VCaP (cell line): ENCODE measurements at regions not wholly inside any gene's neighbourhood (a gene's known extent, or its start where the extent isn't known, plus 50 kb on each side); places are given as distances from the start of the nearest gene placed in this dataset.

ENCODE experiments used
- H3K27ac ChIP-seq: fragments of 450-650 bp; 2 replicates; pipeline ENCODE4 v1.5.1; 2017
- TF ChIP-seq, protein P1 (sequence below): fragments of 450-650 bp; conservative IDR thresholded peaks from 2 replicates; pipeline ENCODE4 v1.5.1; 2017; ENCODE audit warnings: mild to moderate bottlenecking, moderate library complexity

GRCh38 chr10:90614631-90615030, 243.2 kb downstream of the HTR7 start:
- TF ChIP-seq, protein P1, sequence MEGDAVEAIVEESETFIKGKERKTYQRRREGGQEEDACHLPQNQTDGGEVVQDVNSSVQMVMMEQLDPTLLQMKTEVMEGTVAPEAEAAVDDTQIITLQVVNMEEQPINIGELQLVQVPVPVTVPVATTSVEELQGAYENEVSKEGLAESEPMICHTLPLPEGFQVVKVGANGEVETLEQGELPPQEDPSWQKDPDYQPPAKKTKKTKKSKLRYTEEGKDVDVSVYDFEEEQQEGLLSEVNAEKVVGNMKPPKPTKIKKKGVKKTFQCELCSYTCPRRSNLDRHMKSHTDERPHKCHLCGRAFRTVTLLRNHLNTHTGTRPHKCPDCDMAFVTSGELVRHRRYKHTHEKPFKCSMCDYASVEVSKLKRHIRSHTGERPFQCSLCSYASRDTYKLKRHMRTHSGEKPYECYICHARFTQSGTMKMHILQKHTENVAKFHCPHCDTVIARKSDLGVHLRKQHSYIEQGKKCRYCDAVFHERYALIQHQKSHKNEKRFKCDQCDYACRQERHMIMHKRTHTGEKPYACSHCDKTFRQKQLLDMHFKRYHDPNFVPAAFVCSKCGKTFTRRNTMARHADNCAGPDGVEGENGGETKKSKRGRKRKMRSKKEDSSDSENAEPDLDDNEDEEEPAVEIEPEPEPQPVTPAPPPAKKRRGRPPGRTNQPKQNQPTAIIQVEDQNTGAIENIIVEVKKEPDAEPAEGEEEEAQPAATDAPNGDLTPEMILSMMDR, result no peak
- no peak overlapping the region for H3K27ac ChIP-seq

GRCh38 chr10:90621577-90621976, 236.3 kb downstream of the HTR7 start:
- TF ChIP-seq, protein P1, result no peak
- no peak overlapping the region for H3K27ac ChIP-seq

GRCh38 chr10:90635111-90635765, 222.6 kb downstream of the HTR7 start:
- TF ChIP-seq, protein P1, result no peak
- no peak overlapping the region for H3K27ac ChIP-seq

GRCh38 chr10:90640756-90641155, 217.1 kb downstream of the HTR7 start:
- TF ChIP-seq, protein P1, result no peak
- H3K27ac ChIP-seq, result no peak overlapping the region

DNA sequence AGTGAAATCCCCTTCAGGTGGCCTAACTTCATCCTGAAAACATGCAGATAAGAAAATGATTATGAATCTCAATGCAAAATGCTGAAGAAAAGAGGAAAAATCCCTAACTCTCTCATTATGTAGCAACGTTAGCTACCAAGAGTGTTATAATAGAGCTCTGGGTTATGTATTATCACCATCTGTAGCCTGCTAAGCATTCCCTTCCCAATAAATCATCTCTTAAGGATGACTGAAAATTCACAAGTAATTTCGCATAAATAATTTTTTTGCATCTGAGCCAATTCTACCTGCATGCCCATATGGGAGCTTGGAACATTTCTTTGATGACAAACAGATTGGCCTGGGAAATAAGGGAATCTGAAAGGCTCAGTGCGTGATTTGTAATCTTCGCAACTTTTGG, 216.1 kb downstream of the HTR7 start:
- TF ChIP-seq, protein P1, result no peak

GRCh38 chr10:90642136-90642535, 215.7 kb downstream of the HTR7 start:
- H3K27ac ChIP-seq, result peak overlapping the region; percentile 8; the same call in 1 of the 2 replicates
- TF ChIP-seq, protein P1, result no peak

More for the DNA sequence above, 216.1 kb downstream of the HTR7 start:
- H3K27ac ChIP-seq, result no peak overlapping the region

GRCh38 chr10:90642650-90643049, 215.2 kb downstream of the HTR7 start:
- peak overlapping the region; percentile 8; the same call in 1 of the 2 replicates for H3K27ac ChIP-seq
- TF ChIP-seq, protein P1, result no peak
